Inflammatory macrophage treated with lipopolysaccharide for 4 hours (primary cell): ENCODE measurements at regions not wholly inside any gene's neighbourhood (a gene's known extent, or its start where the extent isn't known, plus 50 kb on each side); places are given as distances from the start of the nearest gene placed in this dataset.
A peak's percentile ranks its signal among the peaks of the same experiment; 100 is the strongest.
"Not testable (repeated sequence)": the region's sequence is repeated elsewhere in the genome, so short reads cannot be mapped to it uniquely, and the experiment has no call there.

Source experiments
- DNase-seq: peaks from one replicate; pipeline ENCODE4 v3.0.0-alpha.2; 2020

GRCh38 chr7:118843456-118843855 lies 619.0 kb downstream of the ANKRD7 start:
- no peak for DNase-seq

GRCh38 chr7:118844748-118845147 lies 620.2 kb downstream of the ANKRD7 start:
- no peak for DNase-seq

GRCh38 chr7:118845791-118846190 lies 621.3 kb downstream of the ANKRD7 start:
- DNase-seq: no peak

- no peak for DNase-seq
Observed at GRCh38 chr7:118846977-118847376, 622.5 kb downstream of the ANKRD7 start.

- DNase-seq: no peak
Observed at GRCh38 chr7:118855290-118855689, 630.8 kb downstream of the ANKRD7 start.

GRCh38 chr7:118858651-118859149 lies 634.2 kb downstream of the ANKRD7 start:
- DNase-seq: no peak

GRCh38 chr7:118861581-118861980 lies 637.1 kb downstream of the ANKRD7 start:
- DNase-seq: no peak

- DNase-seq: no peak
Observed at GRCh38 chr7:118862740-118863139, 638.2 kb downstream of the ANKRD7 start.

- no peak for DNase-seq
Observed at GRCh38 chr7:118863966-118864365, 639.5 kb downstream of the ANKRD7 start.

GRCh38 chr7:118867860-118868259 lies 643.4 kb downstream of the ANKRD7 start:
- DNase-seq: no peak

GRCh38 chr7:118869141-118869540 lies 644.6 kb downstream of the ANKRD7 start:
- not testable (repeated sequence) for DNase-seq

GRCh38 chr7:118870187-118870586 lies 645.7 kb downstream of the ANKRD7 start:
- DNase-seq: peak; percentile 1

- DNase-seq: no peak
Observed at GRCh38 chr7:118872568-118872967, 648.1 kb downstream of the ANKRD7 start.

GRCh38 chr7:118877187-118877586 lies 652.7 kb downstream of the ANKRD7 start:
- DNase-seq: no peak

GRCh38 chr7:118878336-118878735 lies 653.8 kb downstream of the ANKRD7 start:
- no peak for DNase-seq

- no peak for DNase-seq
Observed at GRCh38 chr7:118898284-118898683, 673.8 kb downstream of the ANKRD7 start.

- DNase-seq: no peak
Observed at GRCh38 chr7:118902600-118902999, 678.1 kb downstream of the ANKRD7 start.

GRCh38 chr7:118907911-118908527 lies 683.5 kb downstream of the ANKRD7 start:
- no peak for DNase-seq

- DNase-seq: not testable (repeated sequence)
Observed at GRCh38 chr7:118916120-118916519, 691.6 kb downstream of the ANKRD7 start.

GRCh38 chr7:118918556-118918955 lies 694.1 kb downstream of the ANKRD7 start:
- no peak for DNase-seq

GRCh38 chr7:118938845-118939244 lies 714.3 kb downstream of the ANKRD7 start:
- no peak for DNase-seq

- DNase-seq: no peak
Observed at GRCh38 chr7:118944271-118944670, 719.8 kb downstream of the ANKRD7 start.

GRCh38 chr7:118945911-118946682 lies 721.6 kb downstream of the ANKRD7 start:
- DNase-seq: no peak

- no peak for DNase-seq
Observed at GRCh38 chr7:118948508-118948907, 724.0 kb downstream of the ANKRD7 start.
